Testis (tissue), 2 donors: ENCODE measurements at regions not wholly inside any gene's neighbourhood (a gene's known extent, or its start where the extent isn't known, plus 50 kb on each side); places are given as distances from the start of the nearest gene placed in this dataset.

Experiments
- DNase-seq: peaks from one replicate; pipeline ENCODE4 v3.0.0-alpha.2; 2019
- H3K27ac ChIP-seq, 2 donors: fragments of 200-600 bp; sonication (generic); one replicate each; pipeline ENCODE4 v1.5.1; 2019
- H3K27me3 ChIP-seq: fragments of 200-600 bp; sonication (generic); one replicate; pipeline ENCODE4 v1.5.1; 2019
- H3K36me3 ChIP-seq: fragments of 200-600 bp; sonication (generic); one replicate; pipeline ENCODE4 v1.5.1; 2017; ENCODE audit warnings: low read depth; ENCODE audit errors: missing control alignments
- H3K4me1 ChIP-seq: fragments of 200-600 bp; sonication (generic); one replicate; pipeline ENCODE4 v1.5.1; 2019
- H3K4me3 ChIP-seq, 2 donors: fragments of 200-600 bp; sonication (generic); one replicate each; pipeline ENCODE4 v1.5.1; 2017 to 2019
- H3K9me3 ChIP-seq: fragments of 200-600 bp; sonication (generic); one replicate; pipeline ENCODE4 v1.5.1; 2017
- CTCF ChIP-seq, 3 experiments: fragments of 450-650 bp in 2 of 3; fragments of 200-600 bp in 1 of 3; sonication (generic) in 1 of 3; IDR thresholded peaks; one replicate each; pipeline ENCODE4 v1.5.1; 2016 to 2019; ENCODE audit warnings: antibody characterized with exemption in 3 of 3, mild to moderate bottlenecking in 2 of 3, moderate library complexity in 1 of 3
- POLR2A ChIP-seq: fragments of 450-650 bp; IDR thresholded peaks from one replicate; pipeline ENCODE4 v1.6.1; 2017; ENCODE audit warnings: antibody characterized with exemption, mild to moderate bottlenecking, moderate library complexity
- WGBS, 2 donors: methylation state at CpG; one replicate each; pipeline ENCODE4 v1.1.5; 2018; 5-methylcytosine and 5-hydroxymethylcytosine counted together
- intact Hi-C: fragments of 100-400 bp; cut with DNase I; formaldehyde crosslinking; loops from one replicate; pipeline ENCODE4 v1.15.1; 2023; ENCODE audit warnings: low total_unique reads

GRCh38 chr14:87813211-87813610 is 179.8 kb downstream of the GALC start:
- H3K4me3 ChIP-seq = no peak overlapping the region
- no peak overlapping the region for H3K27ac ChIP-seq
- H3K9me3 ChIP-seq = no peaks in the 10 kb centered on the region
- TF ChIP-seq CTCF (IDR thresholded peaks at IDR 0.05) (no peak), POLR2A (no peak)
- 77 to 88% methylated on average over 1 of the region's 1 CpG for WGBS, 2 donors
- no peaks in the 10 kb centered on the region for H3K27me3 ChIP-seq
- H3K4me1 ChIP-seq = no peaks in the 10 kb centered on the region
- H3K36me3 ChIP-seq = no peaks in the 10 kb centered on the region
- no peak for DNase-seq
- intact Hi-C loops = no loop called here

- WGBS, 2 donors = 75 to 97% methylated on average over 1 of the region's 1 CpG
- DNase-seq = no peak
- Histone ChIP-seq H3K27me3 (no peaks in the 10 kb centered on the region), H3K36me3 (no peaks in the 10 kb centered on the region), H3K9me3 (no peaks in the 10 kb centered on the region), H3K4me1 (no peaks in the 10 kb centered on the region), H3K4me3 (no peak overlapping the region), H3K27ac (no peak overlapping the region)
- intact Hi-C loops = no loop called here
- no peak for TF ChIP-seq POLR2A
- TF ChIP-seq CTCF (IDR thresholded peaks at IDR 0.05) = no peak
Measured at GRCh38 chr14:87811246-87811645, 181.7 kb downstream of the GALC start.

- no peak overlapping the region for H3K27ac ChIP-seq
- DNase-seq = peak; percentile 77
- H3K27me3 ChIP-seq = no peaks in the 10 kb centered on the region
- WGBS, 2 donors = 49 to 64% methylated on average over 6 of the region's 6 CpGs
- H3K36me3 ChIP-seq = no peaks in the 10 kb centered on the region
- no peak for TF ChIP-seq POLR2A
- TF ChIP-seq CTCF (IDR thresholded peaks at IDR 0.05) = no peak
- intact Hi-C loops = no loop called here
- no peaks in the 10 kb centered on the region for H3K9me3 ChIP-seq
- H3K4me3 ChIP-seq = no peak overlapping the region
- H3K4me1 ChIP-seq = no peaks in the 10 kb centered on the region
Measured at GRCh38 chr14:87810711-87811110, 182.3 kb downstream of the GALC start.

GRCh38 chr14:87809261-87809660 is 183.7 kb downstream of the GALC start:
- intact Hi-C loops = no loop called here
- Histone ChIP-seq H3K9me3 (no peaks in the 10 kb centered on the region), H3K4me3 (no peak overlapping the region), H3K36me3 (no peaks in the 10 kb centered on the region), H3K27me3 (no peaks in the 10 kb centered on the region), H3K4me1 (no peaks in the 10 kb centered on the region), H3K27ac (no peak overlapping the region)
- DNase-seq = no peak
- TF ChIP-seq POLR2A (no peak), CTCF (IDR thresholded peaks at IDR 0.05) (no peak)
- WGBS, 2 donors = 72 to 86% methylated on average over 5 of the region's 5 CpGs

GRCh38 chr14:87805315-87805723 is 187.7 kb downstream of the GALC start:
- intact Hi-C loops = no loop called here
- no peaks in the 10 kb centered on the region for H3K9me3 ChIP-seq
- H3K27ac ChIP-seq = no peak overlapping the region
- TF ChIP-seq POLR2A (no peak), CTCF (IDR thresholded peaks at IDR 0.05) (peak; percentile 51 to 77 (median 74))
- H3K27me3 ChIP-seq = no peaks in the 10 kb centered on the region
- H3K36me3 ChIP-seq = no peaks in the 10 kb centered on the region
- peak; percentile 56 for DNase-seq
- 6 to 11% methylated on average over 4 of the region's 4 CpGs for WGBS, 2 donors
- no peak overlapping the region for H3K4me3 ChIP-seq
- H3K4me1 ChIP-seq = no peaks in the 10 kb centered on the region
